Testis (tissue), 2 donors: ENCODE measurements at regions not wholly inside any gene's neighbourhood (a gene's known extent, or its start where the extent isn't known, plus 50 kb on each side); places are given as distances from the start of the nearest gene placed in this dataset.

Experiments
- DNase-seq: peaks from one replicate; pipeline ENCODE4 v3.0.0-alpha.2; 2019
- H3K27ac ChIP-seq, 2 donors: fragments of 200-600 bp; sonication (generic); one replicate each; pipeline ENCODE4 v1.5.1; 2019
- H3K27me3 ChIP-seq: fragments of 200-600 bp; sonication (generic); one replicate; pipeline ENCODE4 v1.5.1; 2019
- H3K36me3 ChIP-seq: fragments of 200-600 bp; sonication (generic); one replicate; pipeline ENCODE4 v1.5.1; 2017; ENCODE audit warnings: low read depth; ENCODE audit errors: missing control alignments
- H3K4me1 ChIP-seq: fragments of 200-600 bp; sonication (generic); one replicate; pipeline ENCODE4 v1.5.1; 2019
- H3K4me3 ChIP-seq, 2 donors: fragments of 200-600 bp; sonication (generic); one replicate each; pipeline ENCODE4 v1.5.1; 2017 to 2019
- H3K9me3 ChIP-seq: fragments of 200-600 bp; sonication (generic); one replicate; pipeline ENCODE4 v1.5.1; 2017
- CTCF ChIP-seq, 3 experiments: fragments of 450-650 bp in 2 of 3; fragments of 200-600 bp in 1 of 3; sonication (generic) in 1 of 3; IDR thresholded peaks; one replicate each; pipeline ENCODE4 v1.5.1; 2016 to 2019; ENCODE audit warnings: antibody characterized with exemption in 3 of 3, mild to moderate bottlenecking in 2 of 3, moderate library complexity in 1 of 3
- POLR2A ChIP-seq: fragments of 450-650 bp; IDR thresholded peaks from one replicate; pipeline ENCODE4 v1.6.1; 2017; ENCODE audit warnings: antibody characterized with exemption, mild to moderate bottlenecking, moderate library complexity
- WGBS, 2 donors: methylation state at CpG; one replicate each; pipeline ENCODE4 v1.1.5; 2018; 5-methylcytosine and 5-hydroxymethylcytosine counted together
- intact Hi-C: fragments of 100-400 bp; cut with DNase I; formaldehyde crosslinking; loops from one replicate; pipeline ENCODE4 v1.15.1; 2023; ENCODE audit warnings: low total_unique reads

- H3K27ac ChIP-seq, result no peak overlapping the region
- DNase-seq, result no peak
- no peak for TF ChIP-seq POLR2A
- no peak for TF ChIP-seq CTCF (IDR thresholded peaks at IDR 0.05)
- H3K4me3 ChIP-seq, result no peak overlapping the region
- H3K4me1 ChIP-seq, result no peaks in the 10 kb centered on the region
- H3K36me3 ChIP-seq, result no peaks in the 10 kb centered on the region
- intact Hi-C loops, result no loop called here
- no peaks in the 10 kb centered on the region for H3K27me3 ChIP-seq
- no peaks in the 10 kb centered on the region for H3K9me3 ChIP-seq
Observed at GRCh38 chr9:108751369-108751768, 104.4 kb downstream of the ACTL7B start.

GRCh38 chr9:108750661-108751215 is 105.0 kb downstream of the ACTL7B start:
- no peaks in the 10 kb centered on the region for H3K4me1 ChIP-seq
- TF ChIP-seq CTCF (IDR thresholded peaks at IDR 0.05) (no peak), POLR2A (no peak)
- intact Hi-C loops, result no loop called here
- no peaks in the 10 kb centered on the region for H3K27me3 ChIP-seq
- WGBS, 2 donors, result 69 to 79% methylated on average over 6 of the region's 6 CpGs
- no peak overlapping the region for H3K4me3 ChIP-seq
- DNase-seq, result no peak
- H3K27ac ChIP-seq, result no peak overlapping the region
- H3K36me3 ChIP-seq, result no peaks in the 10 kb centered on the region
- H3K9me3 ChIP-seq, result no peaks in the 10 kb centered on the region

GRCh38 chr9:108748776-108749175 is 107.0 kb downstream of the ACTL7B start:
- Histone ChIP-seq H3K9me3 (no peaks in the 10 kb centered on the region), H3K27ac (no peak overlapping the region), H3K4me3 (no peak overlapping the region), H3K27me3 (no peaks in the 10 kb centered on the region), H3K36me3 (no peaks in the 10 kb centered on the region), H3K4me1 (no peaks in the 10 kb centered on the region)
- DNase-seq, result no peak
- no peak for TF ChIP-seq CTCF (IDR thresholded peaks at IDR 0.05)
- no peak for TF ChIP-seq POLR2A
- intact Hi-C loops, result no loop called here

- no peaks in the 10 kb centered on the region for H3K36me3 ChIP-seq
- intact Hi-C loops, result no loop called here
- H3K4me1 ChIP-seq, result no peaks in the 10 kb centered on the region
- H3K9me3 ChIP-seq, result no peaks in the 10 kb centered on the region
- H3K27me3 ChIP-seq, result no peaks in the 10 kb centered on the region
- TF ChIP-seq POLR2A (no peak), CTCF (IDR thresholded peaks at IDR 0.05) (no peak)
- DNase-seq, result no peak
- H3K4me3 ChIP-seq, result no peak overlapping the region
- 65 to 76% methylated on average over 2 of the region's 2 CpGs for WGBS, 2 donors
- no peak overlapping the region for H3K27ac ChIP-seq
Observed at GRCh38 chr9:108746864-108747263, 108.9 kb downstream of the ACTL7B start.

GRCh38 chr9:108746001-108746400 is 109.8 kb downstream of the ACTL7B start:
- TF ChIP-seq CTCF (IDR thresholded peaks at IDR 0.05), result no peak
- TF ChIP-seq POLR2A, result no peak
- no peaks in the 10 kb centered on the region for H3K4me1 ChIP-seq
- H3K27ac ChIP-seq, result no peak overlapping the region
- H3K27me3 ChIP-seq, result no peaks in the 10 kb centered on the region
- no peak for DNase-seq
- H3K4me3 ChIP-seq, result no peak overlapping the region
- no peaks in the 10 kb centered on the region for H3K36me3 ChIP-seq
- intact Hi-C loops, result no loop called here
- no peaks in the 10 kb centered on the region for H3K9me3 ChIP-seq
- 58 to 81% methylated on average over 3 of the region's 3 CpGs for WGBS, 2 donors
